Ramos (cell line): ENCODE measurements at regions not wholly inside any gene's neighbourhood (a gene's known extent, or its start where the extent isn't known, plus 50 kb on each side); places are given as distances from the start of the nearest gene placed in this dataset.
"Not testable (repeated sequence)": the region's sequence is repeated elsewhere in the genome, so short reads cannot be mapped to it uniquely, and the experiment has no call there.

Experiments
- in situ Hi-C: fragments of 300-500 bp; cut with MboI; formaldehyde crosslinking; loops from one replicate; pipeline ENCODE4 v1.14.3; 2022; ENCODE audit warnings: low sequenced_read_pairs; ENCODE audit not compliant: unreplicated experiment

GRCh38 chr3:159252772-159253384 lies 451.0 kb downstream of the MFSD1 start:
- in situ Hi-C loops: no loop called here

GRCh38 chr3:159253860-159254259 lies 452.0 kb downstream of the MFSD1 start:
- in situ Hi-C loops: no loop called here

- in situ Hi-C loops: loop anchor here (5.0 kb wide), 1 partner anchor 411 kb away; no protein-coding TSS in a partner anchor
Observed at GRCh38 chr3:159257954-159258353, 456.1 kb downstream of the MFSD1 start.

- in situ Hi-C loops: loop anchor here (5.0 kb wide), 1 partner anchor 412 kb away; no protein-coding TSS in a partner anchor
Observed at GRCh38 chr3:159258934-159259333, 457.1 kb downstream of the MFSD1 start.

- in situ Hi-C loops: no loop called here
Observed at GRCh38 chr3:159260049-159260662, 458.3 kb downstream of the MFSD1 start.

- in situ Hi-C loops: not testable (repeated sequence)
Observed at GRCh38 chr3:159261333-159261732, 459.5 kb downstream of the MFSD1 start.

- in situ Hi-C loops: no loop called here
Observed at GRCh38 chr3:159263750-159264553, 462.1 kb downstream of the MFSD1 start.

- in situ Hi-C loops: no loop called here
Observed at GRCh38 chr3:159265705-159266104, 463.9 kb downstream of the MFSD1 start.

- in situ Hi-C loops: no loop called here
Observed at GRCh38 chr3:159266779-159267178, 464.9 kb downstream of the MFSD1 start.

- in situ Hi-C loops: no loop called here
Observed at GRCh38 chr3:159271799-159272512, 470.1 kb downstream of the MFSD1 start.

- in situ Hi-C loops: no loop called here
Observed at GRCh38 chr3:159273070-159273469, 471.2 kb downstream of the MFSD1 start.

GRCh38 chr3:159273608-159274007 lies 471.8 kb downstream of the MFSD1 start:
- in situ Hi-C loops: no loop called here

GRCh38 chr3:159275741-159276140 lies 473.9 kb downstream of the MFSD1 start:
- in situ Hi-C loops: no loop called here

- in situ Hi-C loops: no loop called here
Observed at GRCh38 chr3:159277814-159278213, 476.0 kb downstream of the MFSD1 start.

GRCh38 chr3:159280386-159281191 lies 478.7 kb downstream of the MFSD1 start:
- in situ Hi-C loops: no loop called here

GRCh38 chr3:159293493-159293892 lies 491.6 kb downstream of the MFSD1 start:
- in situ Hi-C loops: no loop called here

- in situ Hi-C loops: no loop called here
Observed at GRCh38 chr3:159301961-159302360, 500.1 kb downstream of the MFSD1 start.

- in situ Hi-C loops: no loop called here
Observed at GRCh38 chr3:159305017-159305416, 503.2 kb downstream of the MFSD1 start.

GRCh38 chr3:159316706-159317105 lies 514.9 kb downstream of the MFSD1 start:
- in situ Hi-C loops: not testable (repeated sequence)

- in situ Hi-C loops: no loop called here
Observed at GRCh38 chr3:159319156-159319555, 517.3 kb downstream of the MFSD1 start.
